ENCODE measurements at regions not wholly inside any gene's neighbourhood (a gene's known extent, or its start where the extent isn't known, plus 50 kb on each side); places are given as distances from the start of the nearest gene placed in this dataset.

DNA sequence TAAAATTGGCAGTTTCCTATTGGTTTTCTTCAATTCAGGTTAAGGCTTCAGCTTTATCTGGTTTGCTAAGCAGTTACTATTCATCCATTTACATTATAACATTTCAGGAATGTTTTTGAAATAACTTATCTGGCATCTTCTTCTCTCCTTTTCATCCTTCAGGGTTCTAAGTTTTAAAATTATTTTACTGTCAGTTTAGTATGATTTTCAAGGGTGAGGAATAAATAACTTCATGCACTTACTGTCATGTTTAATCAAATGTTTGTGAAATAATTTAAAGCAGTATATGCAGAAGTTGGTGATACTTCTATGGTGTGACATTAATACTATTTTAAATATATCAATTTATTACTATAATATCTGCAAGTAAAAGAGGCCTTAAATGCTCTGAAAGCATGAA, 338.1 kb upstream of the MMS22L start:
- no peak for DNase-seq

DNA sequence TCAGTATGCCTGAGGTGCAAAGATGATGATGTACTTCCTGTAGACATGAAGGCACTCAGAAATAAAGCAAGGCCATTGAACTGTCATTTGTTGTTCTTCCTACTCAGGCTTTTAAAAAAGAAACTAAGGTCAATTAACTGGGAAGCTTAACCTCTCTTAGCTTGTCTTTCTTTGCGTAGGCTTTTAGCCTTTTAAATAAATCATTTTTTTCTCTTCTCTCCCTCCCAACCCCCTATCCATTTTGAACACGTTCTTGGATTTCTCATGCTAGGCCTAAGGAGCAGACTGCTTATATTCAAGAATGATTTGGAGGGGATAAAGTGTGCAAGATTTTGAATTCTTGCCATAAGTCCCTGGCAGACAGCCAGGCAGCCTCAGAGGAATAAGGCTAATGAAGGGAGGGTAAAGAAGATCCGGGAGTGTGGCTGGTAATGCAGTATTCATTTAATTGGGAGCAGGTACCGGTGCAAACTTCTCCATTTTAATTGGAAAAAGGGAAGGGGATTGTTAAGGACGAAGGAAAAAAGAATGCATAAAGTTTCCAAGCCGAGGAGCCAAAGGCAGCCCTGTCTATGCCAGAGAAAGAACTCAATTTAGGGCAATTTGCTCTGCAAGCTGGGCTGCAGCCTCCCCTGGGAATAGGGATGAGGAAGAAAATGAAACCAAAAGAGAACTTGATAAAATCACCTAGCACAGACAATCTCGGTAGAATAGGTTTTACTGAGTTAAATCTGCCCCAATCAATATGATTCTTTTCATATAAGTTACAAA, 343.8 kb upstream of the MMS22L start:
- DNase-seq, result peak in 1 of 2 donors; percentile 58

- no peak for DNase-seq
Measured at GRCh38 chr6:97629180-97629579, 346.2 kb upstream of the MMS22L start.

DNA sequence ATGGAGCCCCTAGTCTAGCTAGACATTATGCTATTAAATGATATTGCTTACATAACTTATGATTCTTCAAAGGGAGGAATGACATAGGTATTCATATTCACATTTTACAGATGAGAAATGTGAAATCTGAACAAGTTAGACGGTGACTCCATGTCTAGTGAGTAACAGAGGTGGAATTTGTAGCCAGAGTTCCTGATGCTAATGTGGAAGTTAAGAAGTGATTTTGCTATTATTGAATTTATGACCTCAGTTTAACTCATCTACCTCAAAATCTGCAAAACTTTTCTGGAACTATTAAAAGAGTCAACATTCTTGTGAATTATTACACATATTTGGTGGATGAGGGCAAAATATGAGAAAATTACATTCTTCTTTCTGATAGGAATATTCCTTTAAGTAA, 347.6 kb upstream of the MMS22L start:
- no peak for DNase-seq

GRCh38 chr6:97632341-97632740, 349.3 kb upstream of the MMS22L start:
- no peak for DNase-seq

- no peak for DNase-seq
Measured at GRCh38 chr6:97639702-97640101, 356.7 kb upstream of the MMS22L start.

DNA sequence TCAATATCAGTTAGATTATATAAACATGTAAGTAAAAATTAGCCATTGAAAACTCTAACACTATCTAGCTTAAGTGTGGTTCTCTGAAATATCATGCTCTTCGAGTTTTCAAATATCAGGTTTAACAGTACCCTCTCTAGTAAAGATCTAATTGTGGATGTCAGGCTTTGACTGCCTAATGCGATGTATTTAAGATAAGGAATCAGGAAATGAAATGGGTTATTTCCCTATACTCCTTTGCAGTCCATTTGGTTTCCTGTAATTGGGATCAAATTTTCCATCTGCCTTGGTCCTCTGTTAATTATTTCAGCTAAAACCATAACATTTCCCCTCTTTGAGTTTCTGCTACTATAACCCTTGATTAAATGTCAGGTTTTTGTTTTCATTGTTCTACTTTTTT, 361.3 kb upstream of the MMS22L start:
- DNase-seq, result no peak

GRCh38 chr6:97645757-97646156, 362.7 kb upstream of the MMS22L start:
- no peak for DNase-seq

- no peak for DNase-seq
Measured at GRCh38 chr6:97653076-97653475, 370.1 kb upstream of the MMS22L start.

DNA sequence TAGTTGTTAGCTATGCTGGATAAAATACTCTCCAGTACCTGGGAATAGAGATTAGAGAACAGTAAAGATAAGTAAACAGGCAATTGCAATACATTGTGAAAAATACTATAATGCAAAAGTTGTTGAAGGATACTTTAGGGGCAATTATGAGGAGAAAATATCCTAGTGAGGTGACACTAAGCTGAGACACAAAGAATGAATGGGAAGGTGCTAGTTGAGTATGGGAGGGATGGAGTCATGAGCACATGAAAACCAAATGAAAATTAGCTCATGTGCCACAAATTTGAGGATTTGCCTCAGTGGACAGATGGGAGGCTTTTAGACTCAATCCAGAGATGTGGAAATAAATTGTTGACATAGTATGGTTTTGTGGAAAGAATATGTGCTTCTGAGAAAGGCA, 370.5 kb upstream of the MMS22L start:
- DNase-seq, result no peak

- DNase-seq, result no peak
Measured at GRCh38 chr6:97654674-97655073, 371.7 kb upstream of the MMS22L start.

DNA sequence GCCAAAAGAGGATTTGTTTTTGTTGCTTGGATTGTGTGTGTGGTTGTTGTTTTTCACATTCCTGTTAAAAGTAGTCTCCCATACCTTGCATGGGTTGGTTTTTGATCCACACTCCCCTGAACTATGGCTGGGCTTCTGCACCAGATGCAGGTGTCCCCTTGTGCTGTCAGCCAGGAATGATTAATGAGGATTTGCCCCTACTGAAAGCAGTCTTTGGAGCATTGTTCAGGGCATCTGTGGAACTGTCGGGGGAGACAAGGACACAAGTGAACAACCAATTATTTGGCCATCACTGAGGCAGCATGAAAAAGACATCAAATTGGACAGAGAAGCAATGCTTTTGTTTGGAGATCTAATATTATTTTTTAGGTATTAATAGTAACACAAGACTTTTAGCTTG, 373.2 kb upstream of the MMS22L start:
- no peak for DNase-seq

- no peak for DNase-seq
Measured at GRCh38 chr6:97656706-97657350, 373.8 kb upstream of the MMS22L start.

- no peak for DNase-seq
Measured at GRCh38 chr6:97658090-97658489, 375.1 kb upstream of the MMS22L start.

- peak; percentile 4 to 21 for DNase-seq
Measured at GRCh38 chr6:97663252-97663651, 380.2 kb upstream of the MMS22L start.

GRCh38 chr6:97665446-97665845, 382.4 kb upstream of the MMS22L start:
- DNase-seq, result no peak

- no peak for DNase-seq
Measured at GRCh38 chr6:97666889-97667288, 383.9 kb upstream of the MMS22L start.

- peak; percentile 53 to 56 for DNase-seq
Measured at GRCh38 chr6:97668716-97669115, 385.7 kb upstream of the MMS22L start.

DNA sequence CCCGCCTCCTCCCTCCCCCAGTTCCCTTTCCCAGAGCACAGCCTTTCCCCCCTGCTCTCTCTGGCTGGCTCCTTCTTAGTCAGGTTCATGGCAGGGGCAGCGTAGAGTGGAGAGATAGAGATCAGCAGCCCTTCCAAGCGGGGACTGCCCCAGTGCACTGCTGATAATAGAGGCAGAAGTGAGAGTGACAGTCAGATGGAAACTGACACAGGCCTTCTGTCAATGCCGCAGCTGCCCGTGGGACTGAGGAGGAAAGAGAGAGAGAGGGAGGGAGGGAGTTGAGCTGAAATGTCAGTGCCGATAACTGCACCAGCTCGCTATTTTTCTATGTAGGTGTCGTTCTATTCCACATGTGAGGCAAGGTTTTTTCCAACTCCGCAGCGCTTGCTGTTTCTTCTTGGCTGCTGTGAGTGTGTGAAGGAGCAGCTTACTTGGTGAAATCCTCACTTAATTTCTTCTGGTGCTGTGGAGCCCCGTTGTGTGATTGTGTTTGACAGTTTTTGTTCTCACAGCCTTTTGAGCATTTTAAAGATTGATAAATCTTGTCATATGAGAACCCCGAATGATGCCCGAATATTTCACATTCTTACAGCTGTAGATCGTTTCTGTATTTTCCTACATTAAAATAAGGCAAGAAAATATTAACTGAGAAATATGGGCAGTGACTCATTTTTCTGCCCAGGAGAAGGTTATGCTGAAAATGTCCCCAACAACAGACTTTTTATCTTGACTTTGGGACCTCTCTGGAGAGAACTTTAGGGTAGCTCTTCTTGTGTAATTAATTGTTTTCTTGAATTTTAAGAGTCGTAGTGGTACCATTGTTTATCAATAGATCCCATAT, 386.4 kb upstream of the MMS22L start:
- peak; percentile 65 to 76 for DNase-seq

- DNase-seq, result no peak
Measured at GRCh38 chr6:97674802-97675201, 391.8 kb upstream of the MMS22L start.

- DNase-seq, result no peak
Measured at GRCh38 chr6:97677626-97678025, 394.6 kb upstream of the MMS22L start.

GRCh38 chr6:97687916-97688315, 404.9 kb upstream of the MMS22L start:
- DNase-seq, result no peak

GRCh38 chr6:97689078-97689754, 406.2 kb upstream of the MMS22L start:
- no peak for DNase-seq
